Skin epidermis (tissue), 12 donors: ENCODE measurements at regions not wholly inside any gene's neighbourhood (a gene's known extent, or its start where the extent isn't known, plus 50 kb on each side); places are given as distances from the start of the nearest gene placed in this dataset.

Source experiments
- H3K27ac ChIP-seq, 21 experiments: fragments of 200-600 bp; sonication (generic) in 11 of 21; one replicate each; pipeline ENCODE4 v1.5.0; 2020; ENCODE audit warnings: mild to moderate bottlenecking in 3 of 21, inconsistent platforms in 2 of 21, moderate library complexity in 2 of 21
- H3K4me3 ChIP-seq, 7 experiments: fragments of 200-600 bp; sonication (generic) in 2 of 7; one replicate each; pipeline ENCODE4 v1.5.0; 2020; ENCODE audit warnings: inconsistent platforms in 2 of 7, mild to moderate bottlenecking in 2 of 7, moderate library complexity in 1 of 7

GRCh38 chr21:40901691-40902090 lies 54.7 kb upstream of the DSCAM start:
- Histone ChIP-seq H3K27ac (no peak overlapping the region), H3K4me3 (no peak overlapping the region)

- no peak overlapping the region for H3K4me3 ChIP-seq
- H3K27ac ChIP-seq: no peak overlapping the region
Observed at GRCh38 chr21:40902299-40902698, 55.3 kb upstream of the DSCAM start.

DNA sequence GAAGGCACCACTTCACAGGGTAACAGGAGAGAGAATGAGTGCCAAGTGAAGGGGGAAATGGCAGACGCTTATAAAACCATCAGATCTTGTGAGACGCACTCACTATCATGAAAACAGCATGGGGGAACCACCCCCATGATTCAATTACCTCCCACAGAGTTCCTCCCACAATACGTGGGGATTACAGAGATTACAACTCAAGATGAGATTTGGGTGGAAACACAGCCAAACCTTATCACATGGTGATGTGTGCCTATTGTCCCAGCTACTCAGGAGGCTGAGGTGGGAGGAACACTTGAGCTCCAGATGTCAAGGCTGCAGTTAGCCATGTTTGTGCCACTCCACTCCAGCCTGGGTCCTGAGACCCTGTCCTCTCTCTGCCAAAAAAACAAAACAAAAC lies 56.0 kb upstream of the DSCAM start:
- Histone ChIP-seq H3K27ac (no peak overlapping the region), H3K4me3 (no peak overlapping the region)

DNA sequence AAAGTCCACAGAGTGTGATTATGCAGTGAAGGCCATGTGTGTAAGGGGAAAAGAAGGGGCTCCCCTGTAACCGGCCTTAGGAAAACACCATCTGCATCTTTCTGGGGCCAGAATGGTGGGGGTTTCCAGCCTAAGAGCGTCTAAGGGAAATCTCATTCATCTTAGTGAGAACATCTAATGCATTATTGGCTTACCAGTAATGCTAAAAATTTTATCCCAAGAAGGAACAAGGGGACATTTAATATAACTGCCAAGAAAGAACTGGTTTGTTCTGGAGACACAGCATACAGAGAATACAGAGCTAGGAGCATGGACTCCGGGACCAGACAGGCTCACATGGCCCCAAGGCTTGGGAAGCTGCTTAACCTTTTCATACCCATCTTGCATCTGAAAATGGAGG lies 58.3 kb upstream of the DSCAM start:
- Histone ChIP-seq H3K4me3 (no peak overlapping the region), H3K27ac (no peak overlapping the region)

DNA sequence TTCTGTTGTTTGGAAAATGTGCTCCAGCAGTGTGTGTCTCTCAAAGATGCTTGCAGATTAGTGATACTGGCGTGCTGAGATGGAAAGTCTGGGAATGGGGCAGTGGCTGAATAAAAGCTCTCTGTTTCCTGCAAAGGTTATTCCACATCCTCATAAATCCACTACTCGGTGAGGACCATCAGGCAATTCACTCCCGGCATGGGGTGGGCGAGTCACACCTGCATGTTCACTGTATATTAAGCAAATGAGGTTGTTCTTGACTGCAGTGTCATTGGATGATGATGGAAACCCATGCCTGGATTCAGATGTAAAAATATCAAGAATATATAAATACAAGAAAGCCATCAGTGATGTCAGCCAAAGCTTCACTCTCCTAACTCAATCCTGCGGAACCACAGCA lies 65.4 kb upstream of the DSCAM start:
- Histone ChIP-seq H3K4me3 (no peak overlapping the region), H3K27ac (no peak overlapping the region)

DNA sequence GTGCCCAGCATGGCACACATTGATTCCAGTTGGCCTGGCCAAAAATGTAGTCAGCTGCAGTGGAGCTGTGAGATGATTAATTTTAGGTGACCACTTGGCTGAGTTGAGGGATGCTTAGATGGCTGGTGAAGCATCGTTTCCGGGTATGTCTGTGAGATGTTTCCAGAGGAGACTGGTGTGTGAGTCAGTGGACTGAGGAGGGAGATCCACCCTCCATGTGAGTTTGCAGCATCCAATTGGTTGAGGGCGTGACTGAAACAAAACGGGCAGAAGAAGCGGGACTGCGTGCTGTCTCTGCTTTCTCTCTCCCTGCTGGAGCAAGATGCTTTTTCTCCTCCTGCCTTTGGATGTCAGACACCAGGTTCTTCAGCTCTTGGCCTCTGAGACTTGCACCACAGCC lies 68.2 kb upstream of the DSCAM start:
- no peak overlapping the region for H3K4me3 ChIP-seq

DNA sequence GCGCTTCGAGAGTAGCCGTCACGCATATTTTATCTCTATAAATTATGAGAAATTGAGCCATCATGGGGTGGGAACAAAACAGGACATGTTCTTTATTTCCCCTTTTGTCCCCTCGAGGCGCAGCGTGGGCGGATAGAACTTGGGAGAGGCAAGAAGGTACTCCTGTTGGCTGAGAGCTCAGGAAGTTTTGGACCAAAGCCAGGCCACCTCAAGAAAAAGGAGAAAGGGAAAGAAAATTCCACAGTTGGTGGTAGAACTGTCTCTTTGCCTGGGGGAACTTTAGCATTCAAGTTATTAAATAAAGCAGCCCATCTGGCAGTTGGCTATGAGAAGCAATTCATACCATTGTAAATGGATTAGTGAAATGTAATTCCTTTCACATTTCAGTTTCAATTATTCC lies 76.4 kb upstream of the DSCAM start:
- Histone ChIP-seq H3K27ac (no peak overlapping the region), H3K4me3 (no peak overlapping the region)

More for the DNA sequence above, 68.2 kb upstream of the DSCAM start:
- H3K27ac ChIP-seq: no peak overlapping the region

DNA sequence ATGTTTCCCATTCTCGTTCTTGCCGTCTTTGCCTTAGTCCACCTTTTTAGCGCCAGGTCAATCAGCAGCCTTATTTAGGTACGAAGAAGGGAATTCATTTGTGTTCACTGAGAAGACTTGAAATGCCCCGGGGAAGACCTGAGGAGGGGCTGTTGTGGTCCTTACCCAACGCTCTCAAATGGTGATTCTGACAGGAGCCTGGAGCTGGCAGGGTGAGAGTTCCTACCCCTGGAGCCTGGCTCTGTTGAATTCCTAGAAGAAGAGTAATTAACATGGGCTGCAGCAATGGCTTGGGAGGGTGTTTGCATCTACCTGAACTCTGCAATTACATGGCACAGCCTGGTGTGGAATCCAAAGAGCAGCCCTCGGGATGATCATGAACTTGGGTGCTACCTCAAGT lies 76.9 kb upstream of the DSCAM start:
- Histone ChIP-seq H3K4me3 (no peak overlapping the region), H3K27ac (no peak overlapping the region)

GRCh38 chr21:40924641-40925040 lies 77.7 kb upstream of the DSCAM start:
- no peak overlapping the region for H3K4me3 ChIP-seq
- no peak overlapping the region for H3K27ac ChIP-seq

GRCh38 chr21:40926238-40926637 lies 79.3 kb upstream of the DSCAM start:
- Histone ChIP-seq H3K4me3 (no peak overlapping the region), H3K27ac (no peak overlapping the region)

DNA sequence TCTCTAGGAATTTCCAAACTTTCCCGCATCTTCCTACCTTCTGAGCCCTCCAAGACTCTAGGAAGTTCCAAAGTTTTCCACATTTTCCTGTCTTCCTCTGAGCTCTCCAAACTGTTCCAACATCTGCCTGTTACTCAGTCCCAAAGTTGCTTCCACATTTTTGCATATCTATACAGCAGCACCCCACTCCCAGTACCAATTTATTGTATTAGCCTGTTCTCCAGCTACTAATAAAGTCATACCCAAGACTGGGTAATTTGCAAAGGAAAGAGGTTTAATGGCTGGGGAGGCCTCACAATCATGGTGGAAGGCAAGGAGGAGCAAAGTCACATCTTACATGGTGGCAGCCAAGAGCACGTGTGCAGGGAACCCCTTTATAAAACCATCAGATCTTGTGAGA lies 82.9 kb upstream of the DSCAM start:
- Histone ChIP-seq H3K4me3 (no peak overlapping the region), H3K27ac (no peak overlapping the region)

GRCh38 chr21:40931197-40931596 lies 84.2 kb upstream of the DSCAM start:
- no peak overlapping the region for H3K27ac ChIP-seq
- no peak overlapping the region for H3K4me3 ChIP-seq

DNA sequence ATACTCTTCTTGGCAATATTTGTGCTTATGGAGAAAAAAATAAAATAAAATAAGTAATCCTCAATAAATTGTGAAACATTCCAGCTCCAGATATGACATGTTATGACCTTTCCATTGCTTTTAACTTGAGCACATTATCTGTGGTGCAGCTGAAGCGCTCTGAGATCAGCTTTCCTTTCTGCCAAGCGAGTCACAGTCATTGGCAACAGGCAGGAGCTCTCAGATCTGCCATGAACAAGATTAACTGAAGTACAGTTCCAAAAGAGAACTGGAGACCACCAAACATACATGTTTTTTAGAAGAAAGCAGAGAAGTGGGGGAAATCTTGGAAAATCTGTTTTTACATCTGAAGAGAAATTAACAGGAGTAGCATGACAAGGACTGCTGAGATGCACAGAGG lies 89.2 kb upstream of the DSCAM start:
- H3K27ac ChIP-seq: no peak overlapping the region
- H3K4me3 ChIP-seq: no peak overlapping the region

DNA sequence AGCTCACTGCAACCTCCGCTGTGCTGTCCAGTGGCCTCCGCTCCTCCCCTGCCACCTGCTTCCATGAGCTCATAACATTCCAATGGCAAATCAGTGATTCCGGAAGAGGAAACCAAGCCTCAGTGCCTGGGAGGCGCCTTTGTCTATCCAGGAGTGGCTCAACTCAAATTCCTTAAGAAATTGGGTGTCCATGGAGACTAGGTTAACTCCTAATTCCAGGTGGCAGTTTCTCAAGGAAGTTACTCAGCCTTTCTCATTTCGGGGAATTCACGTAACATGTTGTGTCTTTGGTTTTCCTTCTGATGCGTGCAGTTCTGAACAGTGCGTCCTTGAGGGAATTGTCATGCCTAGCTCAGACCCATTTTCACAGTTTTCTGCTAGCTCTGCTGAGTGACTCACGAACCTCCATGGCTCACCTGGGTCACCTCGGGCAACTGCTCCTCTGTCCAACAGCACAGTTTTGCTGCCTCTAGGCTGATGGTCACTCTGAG lies 89.9 kb upstream of the DSCAM start:
- no peak overlapping the region for H3K4me3 ChIP-seq
- no peak overlapping the region for H3K27ac ChIP-seq

DNA sequence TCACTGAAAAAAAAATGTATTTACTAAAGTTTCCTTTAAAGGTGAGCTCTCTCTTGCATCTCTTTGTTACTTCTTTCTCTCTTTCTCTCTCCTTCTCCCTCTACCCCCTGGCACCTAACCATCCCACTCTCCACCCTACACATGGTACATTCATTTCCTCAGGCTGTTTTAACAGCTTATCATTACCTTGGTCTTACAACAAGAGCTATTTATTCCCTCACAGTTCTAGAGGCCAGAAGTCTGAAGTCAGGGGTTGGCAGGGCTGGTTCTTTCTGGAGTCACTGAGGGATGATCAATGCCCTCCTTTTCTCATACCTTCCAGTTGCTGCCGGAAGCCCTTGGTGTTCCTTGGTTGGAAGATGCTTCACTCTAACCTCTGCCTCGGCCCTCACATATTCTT lies 91.1 kb upstream of the DSCAM start:
- no peak overlapping the region for H3K27ac ChIP-seq
- H3K4me3 ChIP-seq: no peak overlapping the region

DNA sequence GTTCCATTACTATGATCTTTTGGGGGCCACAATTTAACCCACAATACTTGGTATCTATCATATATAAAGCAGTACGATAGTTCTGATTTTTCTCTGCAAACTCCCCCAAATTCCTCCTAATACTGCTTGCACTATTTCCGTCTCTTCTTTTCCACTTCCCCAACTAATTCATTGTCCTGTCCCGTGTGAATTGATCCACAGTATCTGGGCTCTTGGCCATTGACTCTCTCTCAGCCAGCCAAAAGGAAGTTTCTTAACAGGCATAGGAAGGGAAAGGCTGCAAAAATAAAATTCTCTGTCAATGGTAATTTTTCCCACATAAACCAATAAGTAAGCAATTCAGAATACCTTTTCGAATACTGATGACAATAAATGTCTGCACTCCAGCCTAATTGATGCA lies 91.7 kb upstream of the DSCAM start:
- Histone ChIP-seq H3K4me3 (no peak overlapping the region), H3K27ac (no peak overlapping the region)

- H3K27ac ChIP-seq: no peak overlapping the region
- no peak overlapping the region for H3K4me3 ChIP-seq
Observed at GRCh38 chr21:40947713-40948112, 100.8 kb upstream of the DSCAM start.

- no peak overlapping the region for H3K27ac ChIP-seq
- no peak overlapping the region for H3K4me3 ChIP-seq
Observed at GRCh38 chr21:40950970-40951369, 104.0 kb upstream of the DSCAM start.

DNA sequence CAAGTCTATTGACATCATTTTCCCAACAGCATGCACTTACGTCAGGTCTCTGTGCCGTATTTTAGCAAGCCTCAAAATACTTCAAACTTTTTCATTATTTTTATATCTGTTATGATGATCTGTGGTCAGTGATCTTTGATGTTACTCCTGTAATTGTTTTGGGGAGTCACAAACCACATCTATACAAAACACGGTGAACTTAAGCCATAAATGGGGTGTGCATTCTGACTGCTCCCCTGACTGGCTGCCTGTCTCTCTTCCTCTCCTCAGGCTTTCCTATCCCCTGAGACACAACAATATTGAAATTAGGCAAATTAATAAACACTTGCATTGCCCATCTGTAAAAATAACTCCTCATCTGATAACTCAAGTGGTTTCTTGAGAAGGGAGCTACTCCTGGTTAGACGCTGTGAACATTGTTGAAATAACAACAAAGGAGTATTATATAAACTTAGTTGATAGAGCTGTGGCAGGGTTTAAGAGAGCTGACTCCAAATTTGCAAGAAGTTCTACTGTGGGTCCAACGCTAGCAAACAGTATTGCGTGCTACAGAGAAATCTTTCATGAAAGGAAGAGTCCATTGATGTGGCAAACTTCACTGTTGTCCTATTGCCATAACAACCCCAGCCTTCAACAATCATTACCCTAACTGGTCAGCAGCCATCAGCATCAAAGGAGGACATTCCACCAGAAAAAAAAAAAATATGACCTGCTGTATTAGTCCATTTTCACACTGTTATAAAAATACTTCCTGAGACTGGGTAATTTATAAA lies 105.8 kb upstream of the DSCAM start:
- Histone ChIP-seq H3K4me3 (no peak overlapping the region), H3K27ac (no peak overlapping the region)

DNA sequence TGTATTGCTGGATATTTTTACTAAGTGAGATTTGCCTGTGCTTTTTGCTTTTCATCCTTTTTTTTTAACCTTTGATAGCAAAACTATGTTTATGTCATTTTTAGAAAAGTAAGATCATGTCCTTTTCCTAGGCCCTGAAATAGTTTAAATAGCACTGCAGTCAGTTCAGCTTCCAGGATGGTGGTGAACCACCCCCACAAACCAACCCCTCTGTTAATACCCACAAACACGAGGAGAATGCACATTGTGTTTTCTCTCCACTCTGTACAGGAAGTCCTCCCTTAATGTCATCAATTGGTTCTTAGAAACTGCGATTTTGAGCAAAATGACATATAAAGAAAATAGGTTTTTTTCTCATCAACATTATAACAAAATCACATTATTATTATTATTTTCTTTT lies 117.7 kb upstream of the DSCAM start:
- no peak overlapping the region for H3K27ac ChIP-seq

DNA sequence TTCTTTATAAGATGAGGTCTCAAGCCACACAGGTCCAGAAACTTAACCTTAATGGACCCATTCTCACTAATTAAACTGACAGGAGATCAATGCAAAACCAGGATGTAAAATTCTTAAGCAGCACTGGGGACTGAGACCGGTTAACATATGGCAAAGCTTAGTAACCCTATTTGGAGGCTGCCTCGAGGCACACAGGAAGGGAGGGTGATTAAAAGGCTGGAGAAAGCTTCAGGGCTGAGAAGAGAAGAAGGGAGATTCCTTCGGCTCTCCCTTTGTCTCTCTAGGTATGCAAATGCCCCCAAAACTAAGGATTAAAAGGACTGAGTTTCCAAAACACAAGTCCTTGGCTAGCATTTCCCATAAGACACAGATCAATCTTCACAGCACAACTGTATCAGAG lies 120.8 kb upstream of the DSCAM start:
- no peak overlapping the region for H3K4me3 ChIP-seq
- no peak overlapping the region for H3K27ac ChIP-seq

More for the DNA sequence above, 117.7 kb upstream of the DSCAM start:
- no peak overlapping the region for H3K4me3 ChIP-seq

DNA sequence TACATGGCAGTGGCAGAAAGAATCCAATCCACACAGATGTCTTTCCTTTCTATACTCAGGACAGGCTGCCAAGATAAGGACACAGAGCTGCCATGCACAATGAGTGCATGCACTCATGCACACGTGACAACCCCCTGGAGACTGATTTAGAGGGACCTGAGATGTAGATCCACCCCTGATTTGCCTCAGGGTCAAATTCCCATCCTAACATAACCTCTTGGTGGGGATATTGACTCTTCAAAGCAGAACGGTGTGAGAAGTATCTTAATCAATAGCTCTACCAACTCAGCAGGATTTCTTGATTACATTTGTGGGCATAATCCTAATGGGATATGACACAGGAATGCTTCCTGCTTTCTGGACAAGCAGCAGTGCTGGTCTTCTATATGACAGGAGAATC lies 125.2 kb upstream of the DSCAM start:
- Histone ChIP-seq H3K4me3 (no peak overlapping the region), H3K27ac (no peak overlapping the region)
